GM10266 (cell line): ENCODE measurements at regions not wholly inside any gene's neighbourhood (a gene's known extent, or its start where the extent isn't known, plus 50 kb on each side); places are given as distances from the start of the nearest gene placed in this dataset.

Experiments
- DNase-seq: peaks from one replicate; pipeline ENCODE4 v3.0.0; 2012; ENCODE audit errors: extremely low spot score
- CTCF ChIP-seq: IDR thresholded peaks from 2 replicates; pipeline ENCODE4 v1.5.1; 2012; ENCODE audit warnings: mild to moderate bottlenecking, low read depth; ENCODE audit not compliant: control insufficient read depth, insufficient read depth; ENCODE audit errors: missing control alignments

DNA sequence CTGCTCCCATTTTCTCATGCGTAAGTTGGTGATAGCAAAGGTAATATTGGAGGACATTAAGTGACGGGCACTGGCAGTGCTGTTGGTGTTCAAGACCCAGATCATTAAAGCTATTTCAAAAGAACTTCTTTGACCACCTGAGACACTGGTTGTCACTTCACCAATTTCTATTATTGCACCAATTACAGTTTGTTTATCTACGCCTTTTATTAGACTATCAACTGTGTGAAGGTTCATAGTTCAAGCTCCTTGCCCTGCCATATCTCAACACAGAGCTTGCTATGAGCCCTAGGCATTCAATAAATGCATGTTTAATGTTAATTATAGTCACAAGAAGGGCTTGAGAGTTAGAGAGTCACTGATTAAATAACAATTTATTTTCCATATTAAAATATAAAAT lies 778.7 kb upstream of the HS3ST1 start:
- TF ChIP-seq CTCF: no peak
- no peak for DNase-seq

GRCh38 chr4:12206091-12206490 lies 777.4 kb upstream of the HS3ST1 start:
- no peak for DNase-seq
- TF ChIP-seq CTCF: no peak

DNA sequence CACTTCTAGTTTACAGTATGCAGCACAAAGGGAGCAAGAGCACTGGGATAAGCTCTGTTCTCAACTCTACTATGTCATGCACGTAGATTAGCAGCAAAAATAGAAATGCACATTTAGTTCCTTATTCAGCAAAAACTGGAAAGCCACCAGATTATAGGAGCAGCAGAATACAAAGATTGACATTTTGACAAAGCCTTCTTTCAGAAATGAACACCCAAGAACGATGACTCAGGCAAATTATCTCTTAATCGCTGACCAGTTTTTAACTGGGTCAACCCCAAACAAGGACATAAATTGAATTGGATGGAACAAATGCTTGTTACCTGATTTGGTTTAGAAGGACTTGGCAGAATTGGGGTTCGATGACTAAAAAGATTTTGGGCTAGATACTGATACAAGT lies 775.3 kb upstream of the HS3ST1 start:
- TF ChIP-seq CTCF: no peak
- no peak for DNase-seq

GRCh38 chr4:12200226-12200625 lies 771.5 kb upstream of the HS3ST1 start:
- TF ChIP-seq CTCF: no peak

GRCh38 chr4:12186526-12186925 lies 757.8 kb upstream of the HS3ST1 start:
- DNase-seq: no peak
- TF ChIP-seq CTCF: no peak

More at GRCh38 chr4:12200226-12200625, 771.5 kb upstream of the HS3ST1 start:
- no peak for DNase-seq

DNA sequence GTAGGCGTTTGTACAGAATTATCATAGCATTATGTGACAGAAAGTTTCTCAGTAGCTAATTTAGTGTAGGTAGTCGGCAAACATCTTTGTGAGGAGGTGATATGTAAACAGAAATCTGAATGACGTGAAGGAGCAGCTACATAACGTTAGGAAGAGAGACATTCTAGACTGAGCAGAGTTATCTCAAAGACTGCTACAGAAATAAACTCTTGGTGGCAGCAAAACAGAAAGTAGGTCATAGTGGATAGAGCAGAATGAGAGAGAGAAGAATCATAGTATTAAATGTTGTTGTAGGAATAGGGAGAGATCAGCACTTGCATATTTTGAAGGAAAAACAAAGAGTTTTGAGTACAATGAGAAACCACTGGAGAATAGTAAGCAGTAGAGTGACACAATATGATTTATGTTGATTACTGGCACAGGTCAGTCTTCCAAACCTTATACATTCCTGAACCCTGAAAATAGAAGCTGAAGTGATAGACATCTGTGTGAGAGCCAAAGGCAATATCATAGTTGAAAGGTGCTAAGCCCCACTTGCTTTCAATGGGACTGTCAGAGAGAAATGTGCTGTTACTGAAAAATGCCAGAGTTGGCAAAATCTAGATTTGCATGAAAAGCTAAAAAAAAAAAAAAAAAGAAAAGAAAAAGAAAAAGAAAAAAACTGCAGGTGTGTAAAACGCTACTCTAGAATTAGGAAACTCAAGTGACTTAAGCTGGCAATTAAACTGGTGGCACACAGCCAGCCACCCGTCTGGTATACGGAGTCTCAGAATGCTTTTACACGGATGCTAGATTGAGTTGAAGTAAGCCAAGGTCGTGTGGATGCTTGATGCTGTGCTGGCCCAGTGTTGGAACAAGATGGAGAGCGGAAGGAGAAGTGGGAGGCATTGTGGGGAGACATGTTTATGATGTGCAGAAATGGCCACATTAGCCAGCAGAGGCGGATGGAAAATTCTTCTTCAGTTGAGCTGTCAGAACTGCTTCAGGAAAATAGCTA lies 750.2 kb upstream of the HS3ST1 start:
- no peak for TF ChIP-seq CTCF
- no peak for DNase-seq

GRCh38 chr4:12177416-12177815 lies 748.7 kb upstream of the HS3ST1 start:
- no peak for DNase-seq
- no peak for TF ChIP-seq CTCF
